WTC11 (cell line): ENCODE measurements at regions not wholly inside any gene's neighbourhood (a gene's known extent, or its start where the extent isn't known, plus 50 kb on each side); places are given as distances from the start of the nearest gene placed in this dataset.

ENCODE experiments used
- ATAC-seq: fragments of 200-7000 bp; cut with Tn5 transposase; 2 replicates; pipeline ENCODE4 v1.10.0; 2021; ENCODE audit warnings: mild to moderate bottlenecking, moderate library complexity
- CTCF ChIA-PET: fragments of 300-600 bp; sonication (Branson Sonifier 250); formaldehyde crosslinking; loops from one replicate; lab custom pipeline; 2021; ENCODE audit warnings: antibody characterized with exemption; lab: Charles Lee
- POLR2A ChIA-PET: fragments of 350-600 bp; sonication (Branson Sonifier 250); formaldehyde crosslinking; loops from one replicate; lab custom pipeline; 2021; ENCODE audit warnings: antibody characterized with exemption; lab: Charles Lee
- DNase-seq: peaks from one replicate; pipeline ENCODE4 v3.0.0; 2021; ENCODE audit warnings: low spot score
- H3K27ac Mint-ChIP-seq: 2 replicates; pipeline ENCODE4 v1.8.0; 2021; ENCODE audit warnings: mixed read lengths
- H3K27me3 Mint-ChIP-seq: 2 replicates; pipeline ENCODE4 v1.8.0; 2021; ENCODE audit warnings: low read depth, mild to moderate bottlenecking, moderate library complexity, mixed read lengths
- H3K36me3 Mint-ChIP-seq: 2 replicates; pipeline ENCODE4 v1.8.0; 2021; ENCODE audit warnings: mixed read lengths
- H3K4me1 Mint-ChIP-seq: 2 replicates; pipeline ENCODE4 v1.8.0; 2022; ENCODE audit warnings: mixed read lengths
- H3K4me3 Mint-ChIP-seq: 2 replicates; pipeline ENCODE4 v1.8.0; 2021; ENCODE audit warnings: mild to moderate bottlenecking, moderate library complexity, mixed read lengths
- H3K9me3 Mint-ChIP-seq: 2 replicates; pipeline ENCODE4 v1.8.0; 2021; ENCODE audit warnings: mixed read lengths
- FOXK1 ChIP-seq: sonication (generic); formaldehyde crosslinking; IDR thresholded peaks from 2 replicates; pipeline ENCODE4 v1.8.0; 2022; ENCODE audit warnings: mild to moderate bottlenecking, moderate library complexity, missing genetic modification reagents
- GRHL2 ChIP-seq: fragments of 250-450 bp; sonication (Bioruptor Pico); IDR thresholded peaks from 2 replicates; pipeline ENCODE4 v1.8.0; 2022; ENCODE audit warnings: mild to moderate bottlenecking, moderate library complexity; ENCODE audit not compliant: insufficient replicate concordance, severe bottlenecking
- GTF2I ChIP-seq: fragments of 250-450 bp; sonication (Bioruptor Pico); conservative IDR thresholded peaks from 2 replicates; pipeline ENCODE4 v1.4.0; 2021; ENCODE audit warnings: mild to moderate bottlenecking
- JUN ChIP-seq: sonication (generic); formaldehyde crosslinking; IDR thresholded peaks from 2 replicates; pipeline ENCODE4 v1.8.0; 2023; ENCODE audit warnings: mild to moderate bottlenecking, missing genetic modification reagents
- NFE2L1 ChIP-seq: sonication (generic); formaldehyde crosslinking; IDR thresholded peaks from 2 replicates; pipeline ENCODE4 v1.8.1; 2023; ENCODE audit warnings: missing genetic modification reagents
- NR3C1 ChIP-seq: sonication (generic); formaldehyde crosslinking; conservative IDR thresholded peaks from 2 replicates; pipeline ENCODE4 v1.8.1; 2023; ENCODE audit warnings: low read depth, mild to moderate bottlenecking, missing genetic modification reagents
- TP53 ChIP-seq: sonication (generic); formaldehyde crosslinking; IDR thresholded peaks from 2 replicates; pipeline ENCODE4 v1.8.1; 2023; ENCODE audit warnings: mild to moderate bottlenecking, missing genetic modification reagents
- ZNF121 ChIP-seq: sonication (generic); formaldehyde crosslinking; IDR thresholded peaks from 2 replicates; pipeline ENCODE4 v1.8.0; 2023; ENCODE audit warnings: missing genetic modification reagents
- ZNF138 ChIP-seq: sonication (generic); formaldehyde crosslinking; conservative IDR thresholded peaks from 2 replicates; pipeline ENCODE4 v1.8.1; 2022; ENCODE audit warnings: mild to moderate bottlenecking, moderate library complexity, missing genetic modification reagents
- TF ChIP-seq, protein P1 (sequence below): sonication (generic); formaldehyde crosslinking; IDR thresholded peaks from 2 replicates; pipeline ENCODE4 v1.8.0; 2022; ENCODE audit warnings: missing genetic modification reagents
- TF ChIP-seq, protein P2 (sequence below): sonication (generic); formaldehyde crosslinking; IDR thresholded peaks from 2 replicates; pipeline ENCODE4 v1.8.1; 2023; ENCODE audit warnings: mild to moderate bottlenecking, moderate library complexity, missing genetic modification reagents
- TF ChIP-seq, protein P3 (sequence below): sonication (generic); formaldehyde crosslinking; IDR thresholded peaks from 2 replicates; pipeline ENCODE4 v1.8.1; 2022; ENCODE audit warnings: low read depth, missing genetic modification reagents, borderline replicate concordance
- TF ChIP-seq, protein P4 (sequence below): fragments of 250-450 bp; sonication (Bioruptor Pico); IDR thresholded peaks from 2 replicates; pipeline ENCODE4 v2.1.2; 2022; ENCODE audit warnings: mild to moderate bottlenecking, moderate library complexity
- TF ChIP-seq, protein P5 (sequence below): sonication (generic); formaldehyde crosslinking; IDR thresholded peaks from 2 replicates; pipeline ENCODE4 v1.8.0; 2023; ENCODE audit warnings: missing genetic modification reagents
- TF ChIP-seq, protein P6 (sequence below): sonication (generic); formaldehyde crosslinking; IDR thresholded peaks from 2 replicates; pipeline ENCODE4 v1.8.0; 2022; ENCODE audit warnings: mild to moderate bottlenecking, missing genetic modification reagents
- TF ChIP-seq, protein P7 (sequence below): sonication (generic); formaldehyde crosslinking; IDR thresholded peaks from 2 replicates; pipeline ENCODE4 v1.8.0; 2022; ENCODE audit warnings: mild to moderate bottlenecking, missing genetic modification reagents
- TF ChIP-seq, protein P8 (sequence below): sonication (generic); formaldehyde crosslinking; IDR thresholded peaks from 2 replicates; pipeline ENCODE4 v1.8.1; 2023; ENCODE audit warnings: mild to moderate bottlenecking, missing genetic modification reagents, borderline replicate concordance

DNA sequence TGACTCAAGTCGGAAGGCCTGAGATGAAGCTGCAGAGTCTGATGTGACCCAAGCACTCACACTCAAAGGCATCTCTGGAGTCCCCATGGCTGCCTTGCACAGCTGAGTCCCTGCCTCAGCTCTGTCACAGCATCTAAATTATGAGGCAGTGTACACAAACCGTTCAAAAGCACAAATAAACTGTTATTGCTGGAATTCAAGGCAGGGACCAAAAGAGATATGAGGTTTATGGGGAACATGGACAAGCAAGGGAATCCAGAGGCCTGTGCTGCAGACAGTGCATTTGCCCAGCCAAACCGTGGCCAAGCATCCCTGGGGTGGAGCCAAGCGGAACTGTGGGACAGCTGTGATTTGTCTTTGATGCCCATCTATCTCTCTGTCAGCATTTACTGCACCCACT, 91.3 kb downstream of the RPS29 start:
- ChIA-PET CTCF (interaction anchor here (0.6 to 7.2 kb wide), 3 partner anchors 27 to 372 kb away, joined by 3 to 126 read pairs (median 4); no protein-coding TSS in a partner anchor), POLR2A (no interaction called here)
- no peaks in the 10 kb centered on the region for H3K36me3 Mint-ChIP-seq

DNA sequence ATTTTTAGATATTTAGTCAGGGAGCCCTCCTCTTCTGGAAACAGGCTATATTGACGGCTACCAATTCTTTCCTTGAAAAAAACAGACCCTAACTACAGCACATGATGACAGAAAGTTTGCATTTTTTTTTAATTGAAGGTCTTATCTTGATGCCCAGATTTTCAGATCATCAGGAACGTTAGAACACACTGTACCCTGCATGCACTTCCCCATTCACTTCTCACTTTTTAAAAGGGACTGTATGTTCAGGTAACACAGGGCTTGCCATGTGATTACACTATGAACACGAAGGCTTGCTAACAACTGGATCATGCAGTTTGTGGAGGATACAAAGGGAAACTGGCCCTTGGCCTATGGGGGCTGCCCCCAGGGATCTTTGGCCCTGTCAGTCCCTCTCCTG, 92.6 kb downstream of the RPS29 start:
- DNase-seq (no peak), ATAC-seq (no peak)
- H3K36me3 Mint-ChIP-seq, result no peaks in the 10 kb centered on the region
- ChIA-PET POLR2A (no interaction called here), CTCF (no interaction called here)
- no peak overlapping the region for H3K4me3 Mint-ChIP-seq
- peaks cover 10% of the 10 kb centered on the region for H3K4me1 Mint-ChIP-seq
- TF ChIP-seq, protein P1, sequence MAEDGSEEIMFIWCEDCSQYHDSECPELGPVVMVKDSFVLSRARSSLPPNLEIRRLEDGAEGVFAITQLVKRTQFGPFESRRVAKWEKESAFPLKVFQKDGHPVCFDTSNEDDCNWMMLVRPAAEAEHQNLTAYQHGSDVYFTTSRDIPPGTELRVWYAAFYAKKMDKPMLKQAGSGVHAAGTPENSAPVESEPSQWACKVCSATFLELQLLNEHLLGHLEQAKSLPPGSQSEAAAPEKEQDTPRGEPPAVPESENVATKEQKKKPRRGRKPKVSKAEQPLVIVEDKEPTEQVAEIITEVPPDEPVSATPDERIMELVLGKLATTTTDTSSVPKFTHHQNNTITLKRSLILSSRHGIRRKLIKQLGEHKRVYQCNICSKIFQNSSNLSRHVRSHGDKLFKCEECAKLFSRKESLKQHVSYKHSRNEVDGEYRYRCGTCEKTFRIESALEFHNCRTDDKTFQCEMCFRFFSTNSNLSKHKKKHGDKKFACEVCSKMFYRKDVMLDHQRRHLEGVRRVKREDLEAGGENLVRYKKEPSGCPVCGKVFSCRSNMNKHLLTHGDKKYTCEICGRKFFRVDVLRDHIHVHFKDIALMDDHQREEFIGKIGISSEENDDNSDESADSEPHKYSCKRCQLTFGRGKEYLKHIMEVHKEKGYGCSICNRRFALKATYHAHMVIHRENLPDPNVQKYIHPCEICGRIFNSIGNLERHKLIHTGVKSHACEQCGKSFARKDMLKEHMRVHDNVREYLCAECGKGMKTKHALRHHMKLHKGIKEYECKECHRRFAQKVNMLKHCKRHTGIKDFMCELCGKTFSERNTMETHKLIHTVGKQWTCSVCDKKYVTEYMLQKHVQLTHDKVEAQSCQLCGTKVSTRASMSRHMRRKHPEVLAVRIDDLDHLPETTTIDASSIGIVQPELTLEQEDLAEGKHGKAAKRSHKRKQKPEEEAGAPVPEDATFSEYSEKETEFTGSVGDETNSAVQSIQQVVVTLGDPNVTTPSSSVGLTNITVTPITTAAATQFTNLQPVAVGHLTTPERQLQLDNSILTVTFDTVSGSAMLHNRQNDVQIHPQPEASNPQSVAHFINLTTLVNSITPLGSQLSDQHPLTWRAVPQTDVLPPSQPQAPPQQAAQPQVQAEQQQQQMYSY (CRISPR knock-in tag), result no peak
- TF ChIP-seq TP53 (CRISPR knock-in tag) (no peak), GRHL2 (no peak), FOXK1 (CRISPR knock-in tag) (no peak), ZNF138 (no peak), NFE2L1 (CRISPR knock-in tag) (no peak), JUN (CRISPR knock-in tag) (no peak), GTF2I (CRISPR knock-in tag) (no peak)
- TF ChIP-seq, protein P2, sequence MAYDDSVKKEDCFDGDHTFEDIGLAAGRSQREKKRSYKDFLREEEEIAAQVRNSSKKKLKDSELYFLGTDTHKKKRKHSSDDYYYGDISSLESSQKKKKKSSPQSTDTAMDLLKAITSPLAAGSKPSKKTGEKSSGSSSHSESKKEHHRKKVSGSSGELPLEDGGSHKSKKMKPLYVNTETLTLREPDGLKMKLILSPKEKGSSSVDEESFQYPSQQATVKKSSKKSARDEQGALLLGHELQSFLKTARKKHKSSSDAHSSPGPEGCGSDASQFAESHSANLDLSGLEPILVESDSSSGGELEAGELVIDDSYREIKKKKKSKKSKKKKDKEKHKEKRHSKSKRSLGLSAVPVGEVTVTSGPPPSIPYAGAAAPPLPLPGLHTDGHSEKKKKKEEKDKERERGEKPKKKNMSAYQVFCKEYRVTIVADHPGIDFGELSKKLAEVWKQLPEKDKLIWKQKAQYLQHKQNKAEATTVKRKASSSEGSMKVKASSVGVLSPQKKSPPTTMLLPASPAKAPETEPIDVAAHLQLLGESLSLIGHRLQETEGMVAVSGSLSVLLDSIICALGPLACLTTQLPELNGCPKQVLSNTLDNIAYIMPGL (CRISPR knock-in tag), result no peak
- TF ChIP-seq, protein P3, sequence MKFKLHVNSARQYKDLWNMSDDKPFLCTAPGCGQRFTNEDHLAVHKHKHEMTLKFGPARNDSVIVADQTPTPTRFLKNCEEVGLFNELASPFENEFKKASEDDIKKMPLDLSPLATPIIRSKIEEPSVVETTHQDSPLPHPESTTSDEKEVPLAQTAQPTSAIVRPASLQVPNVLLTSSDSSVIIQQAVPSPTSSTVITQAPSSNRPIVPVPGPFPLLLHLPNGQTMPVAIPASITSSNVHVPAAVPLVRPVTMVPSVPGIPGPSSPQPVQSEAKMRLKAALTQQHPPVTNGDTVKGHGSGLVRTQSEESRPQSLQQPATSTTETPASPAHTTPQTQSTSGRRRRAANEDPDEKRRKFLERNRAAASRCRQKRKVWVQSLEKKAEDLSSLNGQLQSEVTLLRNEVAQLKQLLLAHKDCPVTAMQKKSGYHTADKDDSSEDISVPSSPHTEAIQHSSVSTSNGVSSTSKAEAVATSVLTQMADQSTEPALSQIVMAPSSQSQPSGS (CRISPR knock-in tag), result no peak
- TF ChIP-seq, protein P4, sequence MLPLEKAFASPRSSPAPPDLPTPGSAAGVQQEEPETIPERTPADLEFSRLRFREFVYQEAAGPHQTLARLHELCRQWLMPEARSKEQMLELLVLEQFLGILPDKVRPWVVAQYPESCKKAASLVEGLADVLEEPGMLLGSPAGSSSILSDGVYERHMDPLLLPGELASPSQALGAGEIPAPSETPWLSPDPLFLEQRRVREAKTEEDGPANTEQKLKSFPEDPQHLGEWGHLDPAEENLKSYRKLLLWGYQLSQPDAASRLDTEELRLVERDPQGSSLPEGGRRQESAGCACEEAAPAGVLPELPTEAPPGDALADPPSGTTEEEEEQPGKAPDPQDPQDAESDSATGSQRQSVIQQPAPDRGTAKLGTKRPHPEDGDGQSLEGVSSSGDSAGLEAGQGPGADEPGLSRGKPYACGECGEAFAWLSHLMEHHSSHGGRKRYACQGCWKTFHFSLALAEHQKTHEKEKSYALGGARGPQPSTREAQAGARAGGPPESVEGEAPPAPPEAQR (CRISPR knock-in tag), result no peak
- TF ChIP-seq, protein P5, sequence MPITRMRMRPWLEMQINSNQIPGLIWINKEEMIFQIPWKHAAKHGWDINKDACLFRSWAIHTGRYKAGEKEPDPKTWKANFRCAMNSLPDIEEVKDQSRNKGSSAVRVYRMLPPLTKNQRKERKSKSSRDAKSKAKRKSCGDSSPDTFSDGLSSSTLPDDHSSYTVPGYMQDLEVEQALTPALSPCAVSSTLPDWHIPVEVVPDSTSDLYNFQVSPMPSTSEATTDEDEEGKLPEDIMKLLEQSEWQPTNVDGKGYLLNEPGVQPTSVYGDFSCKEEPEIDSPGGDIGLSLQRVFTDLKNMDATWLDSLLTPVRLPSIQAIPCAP (CRISPR knock-in tag), result no peak
- no peak overlapping the region for H3K27ac Mint-ChIP-seq
- H3K27me3 Mint-ChIP-seq, result no peaks in the 10 kb centered on the region; the same call in 1 of the 2 replicates
- H3K9me3 Mint-ChIP-seq, result peaks cover 3% of the 10 kb centered on the region

More for the DNA sequence above, 91.3 kb downstream of the RPS29 start:
- Mint-ChIP-seq H3K4me3 (no peak overlapping the region), H3K9me3 (no peaks in the 10 kb centered on the region), H3K4me1 (peaks cover 10% of the 10 kb centered on the region), H3K27me3 (no peaks in the 10 kb centered on the region; the same call in none of the 2 replicates), H3K27ac (no peak overlapping the region)
- TF ChIP-seq ZNF121 (CRISPR knock-in tag), result no peak
- TF ChIP-seq, protein P6, sequence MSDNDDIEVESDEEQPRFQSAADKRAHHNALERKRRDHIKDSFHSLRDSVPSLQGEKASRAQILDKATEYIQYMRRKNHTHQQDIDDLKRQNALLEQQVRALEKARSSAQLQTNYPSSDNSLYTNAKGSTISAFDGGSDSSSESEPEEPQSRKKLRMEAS, result no peak
- TF ChIP-seq, protein P7, sequence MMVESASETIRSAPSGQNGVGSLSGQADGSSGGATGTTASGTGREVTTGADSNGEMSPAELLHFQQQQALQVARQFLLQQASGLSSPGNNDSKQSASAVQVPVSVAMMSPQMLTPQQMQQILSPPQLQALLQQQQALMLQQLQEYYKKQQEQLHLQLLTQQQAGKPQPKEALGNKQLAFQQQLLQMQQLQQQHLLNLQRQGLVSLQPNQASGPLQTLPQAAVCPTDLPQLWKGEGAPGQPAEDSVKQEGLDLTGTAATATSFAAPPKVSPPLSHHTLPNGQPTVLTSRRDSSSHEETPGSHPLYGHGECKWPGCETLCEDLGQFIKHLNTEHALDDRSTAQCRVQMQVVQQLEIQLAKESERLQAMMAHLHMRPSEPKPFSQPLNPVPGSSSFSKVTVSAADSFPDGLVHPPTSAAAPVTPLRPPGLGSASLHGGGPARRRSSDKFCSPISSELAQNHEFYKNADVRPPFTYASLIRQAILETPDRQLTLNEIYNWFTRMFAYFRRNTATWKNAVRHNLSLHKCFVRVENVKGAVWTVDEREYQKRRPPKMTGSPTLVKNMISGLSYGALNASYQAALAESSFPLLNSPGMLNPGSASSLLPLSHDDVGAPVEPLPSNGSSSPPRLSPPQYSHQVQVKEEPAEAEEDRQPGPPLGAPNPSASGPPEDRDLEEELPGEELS, result no peak
- no peak for TF ChIP-seq NR3C1
- TF ChIP-seq, protein P8, sequence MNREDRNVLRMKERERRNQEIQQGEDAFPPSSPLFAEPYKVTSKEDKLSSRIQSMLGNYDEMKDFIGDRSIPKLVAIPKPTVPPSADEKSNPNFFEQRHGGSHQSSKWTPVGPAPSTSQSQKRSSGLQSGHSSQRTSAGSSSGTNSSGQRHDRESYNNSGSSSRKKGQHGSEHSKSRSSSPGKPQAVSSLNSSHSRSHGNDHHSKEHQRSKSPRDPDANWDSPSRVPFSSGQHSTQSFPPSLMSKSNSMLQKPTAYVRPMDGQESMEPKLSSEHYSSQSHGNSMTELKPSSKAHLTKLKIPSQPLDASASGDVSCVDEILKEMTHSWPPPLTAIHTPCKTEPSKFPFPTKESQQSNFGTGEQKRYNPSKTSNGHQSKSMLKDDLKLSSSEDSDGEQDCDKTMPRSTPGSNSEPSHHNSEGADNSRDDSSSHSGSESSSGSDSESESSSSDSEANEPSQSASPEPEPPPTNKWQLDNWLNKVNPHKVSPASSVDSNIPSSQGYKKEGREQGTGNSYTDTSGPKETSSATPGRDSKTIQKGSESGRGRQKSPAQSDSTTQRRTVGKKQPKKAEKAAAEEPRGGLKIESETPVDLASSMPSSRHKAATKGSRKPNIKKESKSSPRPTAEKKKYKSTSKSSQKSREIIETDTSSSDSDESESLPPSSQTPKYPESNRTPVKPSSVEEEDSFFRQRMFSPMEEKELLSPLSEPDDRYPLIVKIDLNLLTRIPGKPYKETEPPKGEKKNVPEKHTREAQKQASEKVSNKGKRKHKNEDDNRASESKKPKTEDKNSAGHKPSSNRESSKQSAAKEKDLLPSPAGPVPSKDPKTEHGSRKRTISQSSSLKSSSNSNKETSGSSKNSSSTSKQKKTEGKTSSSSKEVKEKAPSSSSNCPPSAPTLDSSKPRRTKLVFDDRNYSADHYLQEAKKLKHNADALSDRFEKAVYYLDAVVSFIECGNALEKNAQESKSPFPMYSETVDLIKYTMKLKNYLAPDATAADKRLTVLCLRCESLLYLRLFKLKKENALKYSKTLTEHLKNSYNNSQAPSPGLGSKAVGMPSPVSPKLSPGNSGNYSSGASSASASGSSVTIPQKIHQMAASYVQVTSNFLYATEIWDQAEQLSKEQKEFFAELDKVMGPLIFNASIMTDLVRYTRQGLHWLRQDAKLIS (CRISPR knock-in tag), result no peak
- ATAC-seq (no peak), DNase-seq (no peak)
